SHP77 (cell line): ENCODE measurements at regions not wholly inside any gene's neighbourhood (a gene's known extent, or its start where the extent isn't known, plus 50 kb on each side); places are given as distances from the start of the nearest gene placed in this dataset.
A peak's percentile ranks its signal among the peaks of the same experiment; 100 is the strongest.
"Not testable (repeated sequence)": the region's sequence is repeated elsewhere in the genome, so short reads cannot be mapped to it uniquely, and the experiment has no call there.

ENCODE experiments used
- DNase-seq, 2 experiments: peaks; one replicate each; lab custom pipeline; 2025; lab: John Stamatoyannopoulos, UW

GRCh38 chr7:83306502-83306901 is 143.8 kb upstream of the PCLO start:
- DNase-seq, result no peak

- DNase-seq, result no peak
Observed at GRCh38 chr7:83305027-83305426, 142.3 kb upstream of the PCLO start.

- no peak for DNase-seq
Observed at GRCh38 chr7:83301416-83301815, 138.7 kb upstream of the PCLO start.

GRCh38 chr7:83290211-83290610 is 127.5 kb upstream of the PCLO start:
- DNase-seq, result no peak

GRCh38 chr7:83289419-83289993 is 126.8 kb upstream of the PCLO start:
- no peak for DNase-seq

GRCh38 chr7:83280671-83281070 is 118.0 kb upstream of the PCLO start:
- DNase-seq, result no peak

- no peak for DNase-seq
Observed at GRCh38 chr7:83276250-83276649, 113.6 kb upstream of the PCLO start.

- no peak for DNase-seq
Observed at GRCh38 chr7:83273699-83274098, 111.0 kb upstream of the PCLO start.

- peak; percentile 30 to 43 for DNase-seq
Observed at GRCh38 chr7:83271212-83272099, 108.8 kb upstream of the PCLO start.

GRCh38 chr7:83270407-83270806 is 107.7 kb upstream of the PCLO start:
- DNase-seq, result no peak

- peak; percentile 49 to 58 for DNase-seq
Observed at GRCh38 chr7:83267141-83267631, 104.5 kb upstream of the PCLO start.

GRCh38 chr7:83263442-83264034 is 100.9 kb upstream of the PCLO start:
- not testable (repeated sequence) for DNase-seq

- no peak for DNase-seq
Observed at GRCh38 chr7:83259064-83259463, 96.4 kb upstream of the PCLO start.

- DNase-seq, result no peak
Observed at GRCh38 chr7:83248000-83248399, 85.3 kb upstream of the PCLO start.

GRCh38 chr7:83219231-83219630 is 56.5 kb upstream of the PCLO start:
- not testable (repeated sequence) for DNase-seq

- DNase-seq, result no peak
Observed at GRCh38 chr7:83212883-83213282, 50.2 kb upstream of the PCLO start.
